ENCODE measurements at regions not wholly inside any gene's neighbourhood (a gene's known extent, or its start where the extent isn't known, plus 50 kb on each side); places are given as distances from the start of the nearest gene placed in this dataset.

GRCh38 chr20:51958099-51959065 lies 156.1 kb upstream of the SALL4 start:
- TF ChIP-seq FOXA1 (IDR thresholded peaks at IDR 0.05) = no peak
- no peak for TF ChIP-seq TARDBP (IDR thresholded peaks at IDR 0.05)
- no peak for TF ChIP-seq NFRKB (IDR thresholded peaks at IDR 0.05)
- no peak for TF ChIP-seq FOXK2 (IDR thresholded peaks at IDR 0.05)
- no peak for TF ChIP-seq FOXM1 (IDR thresholded peaks at IDR 0.05; ENCODE audit: borderline replicate concordance)
- no peak for TF ChIP-seq SP1 (IDR thresholded peaks at IDR 0.05)
- no peak for TF ChIP-seq ARNT (IDR thresholded peaks at IDR 0.05)
- TF ChIP-seq LEF1 (IDR thresholded peaks at IDR 0.05; ENCODE audit: borderline replicate concordance) = no peak
